ENCODE measurements at regions not wholly inside any gene's neighbourhood (a gene's known extent, or its start where the extent isn't known, plus 50 kb on each side); places are given as distances from the start of the nearest gene placed in this dataset.

- TF ChIP-seq CTCF (IDR thresholded peaks at IDR 0.05) (no peak), POLR2A (IDR thresholded peaks at IDR 0.05) (no peak), POLR2AphosphoS5 (IDR thresholded peaks at IDR 0.05) (no peak), EP300 (IDR thresholded peaks at IDR 0.05) (no peak)
These were observed 118.5 kb upstream of the KCNMB2 start for GRCh38 chr3:178417736-178418135.
